ENCODE measurements at regions not wholly inside any gene's neighbourhood (a gene's known extent, or its start where the extent isn't known, plus 50 kb on each side); places are given as distances from the start of the nearest gene placed in this dataset.

DNA sequence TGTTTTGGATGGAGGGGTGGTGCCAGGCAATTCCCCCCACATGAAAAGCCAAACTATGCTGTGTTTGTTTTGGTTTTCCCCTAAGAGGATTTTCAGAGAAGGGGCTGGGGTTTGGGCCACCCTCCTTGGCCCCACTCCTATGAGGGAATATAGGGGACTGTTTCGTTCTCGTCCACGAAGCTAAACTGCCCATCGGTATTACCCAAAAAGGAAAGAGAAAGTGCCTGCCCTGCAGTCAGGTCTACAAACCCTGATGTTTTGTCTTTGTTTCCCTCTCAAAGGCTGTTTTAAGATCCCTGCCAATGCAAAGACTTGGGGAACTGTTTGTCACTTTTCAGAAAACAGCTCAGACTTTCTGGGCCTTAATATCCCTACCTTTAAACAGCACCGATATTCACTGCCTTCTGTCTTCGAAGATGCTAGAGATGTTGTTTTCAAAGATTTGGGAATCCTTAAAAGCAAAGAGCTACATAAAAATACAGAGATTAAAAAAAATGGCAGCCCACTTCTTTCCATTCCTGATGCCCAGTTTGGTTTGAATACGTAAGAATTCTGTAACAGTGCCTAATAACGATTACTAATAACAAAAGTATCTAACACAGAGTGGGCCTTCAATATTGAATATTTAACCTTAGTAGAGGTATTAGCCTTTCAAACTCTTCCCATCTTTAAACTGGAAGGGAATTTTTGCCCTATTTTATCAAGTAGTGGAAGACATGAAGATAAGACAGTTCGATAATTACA is 518.4 kb downstream of the MED13L start:
- intact Hi-C loops (cut with DNase I; ENCODE audit: low total_unique reads), result loop anchor here (5.0 kb wide), 1 partner anchor 1092 kb away; no protein-coding TSS in a partner anchor
- DNase-seq (ENCODE audit: low spot score in 2 of 2), result no peak
- 86 to 88% methylated on average over 9 of the region's 9 CpGs for WGBS, 2 donors
- TF ChIP-seq, protein P1, sequence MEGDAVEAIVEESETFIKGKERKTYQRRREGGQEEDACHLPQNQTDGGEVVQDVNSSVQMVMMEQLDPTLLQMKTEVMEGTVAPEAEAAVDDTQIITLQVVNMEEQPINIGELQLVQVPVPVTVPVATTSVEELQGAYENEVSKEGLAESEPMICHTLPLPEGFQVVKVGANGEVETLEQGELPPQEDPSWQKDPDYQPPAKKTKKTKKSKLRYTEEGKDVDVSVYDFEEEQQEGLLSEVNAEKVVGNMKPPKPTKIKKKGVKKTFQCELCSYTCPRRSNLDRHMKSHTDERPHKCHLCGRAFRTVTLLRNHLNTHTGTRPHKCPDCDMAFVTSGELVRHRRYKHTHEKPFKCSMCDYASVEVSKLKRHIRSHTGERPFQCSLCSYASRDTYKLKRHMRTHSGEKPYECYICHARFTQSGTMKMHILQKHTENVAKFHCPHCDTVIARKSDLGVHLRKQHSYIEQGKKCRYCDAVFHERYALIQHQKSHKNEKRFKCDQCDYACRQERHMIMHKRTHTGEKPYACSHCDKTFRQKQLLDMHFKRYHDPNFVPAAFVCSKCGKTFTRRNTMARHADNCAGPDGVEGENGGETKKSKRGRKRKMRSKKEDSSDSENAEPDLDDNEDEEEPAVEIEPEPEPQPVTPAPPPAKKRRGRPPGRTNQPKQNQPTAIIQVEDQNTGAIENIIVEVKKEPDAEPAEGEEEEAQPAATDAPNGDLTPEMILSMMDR (IDR thresholded peaks at IDR 0.05), result no peak
- TF ChIP-seq POLR2A (IDR thresholded peaks at IDR 0.05), result no peak
- H3K4me3 ChIP-seq (ENCODE audit: low read depth, poor library complexity, severe bottlenecking), result no peak overlapping the region

DNA sequence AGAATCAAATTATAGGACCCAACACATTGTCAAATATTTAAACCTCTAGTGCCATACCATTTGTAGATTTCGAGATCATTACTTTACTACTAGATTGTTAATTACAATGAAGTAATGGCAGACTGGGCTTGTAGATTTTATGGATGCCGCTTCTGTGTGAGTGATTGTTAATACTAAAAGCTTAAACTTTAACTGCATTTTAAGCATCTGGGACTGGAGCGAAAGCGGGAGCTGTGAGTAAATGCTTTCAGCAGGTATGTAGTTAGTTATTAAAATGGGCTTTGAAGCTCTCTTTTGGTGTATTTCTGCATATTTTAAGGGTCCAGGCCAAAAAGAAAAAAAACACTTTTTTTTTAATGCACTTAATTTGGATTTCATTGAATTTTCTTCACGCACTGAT is 519.3 kb downstream of the MED13L start:
- no peak for TF ChIP-seq POLR2A (IDR thresholded peaks at IDR 0.05)
- TF ChIP-seq, protein P1 (IDR thresholded peaks at IDR 0.05), result no peak
- intact Hi-C loops (cut with DNase I; ENCODE audit: low total_unique reads), result loop anchor here (5.0 kb wide), 1 partner anchor 1091 kb away; no protein-coding TSS in a partner anchor
- 81 to 91% methylated on average over 5 of the region's 5 CpGs for WGBS, 2 donors
- no peak for DNase-seq (ENCODE audit: low spot score in 2 of 2)
- H3K4me3 ChIP-seq (ENCODE audit: low read depth, poor library complexity, severe bottlenecking), result no peak overlapping the region

DNA sequence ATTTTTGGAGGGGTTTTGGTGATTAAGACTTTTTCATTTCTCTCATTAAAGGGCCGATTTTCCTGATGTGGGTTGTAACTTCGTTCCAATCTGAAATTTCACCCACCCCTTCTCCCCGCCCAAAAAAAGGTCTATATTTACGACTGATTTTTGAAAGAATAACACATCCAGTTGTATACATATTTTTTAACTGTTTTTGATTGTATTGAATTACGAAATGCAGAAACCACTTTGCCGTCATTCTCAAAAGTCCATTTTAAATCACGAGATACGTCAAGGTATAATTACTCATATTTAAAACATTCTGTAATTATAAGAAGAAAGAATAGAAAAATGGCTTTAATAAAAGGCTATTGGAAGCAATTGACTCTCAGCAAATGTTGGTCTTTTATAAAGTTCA is 520.7 kb downstream of the MED13L start:
- no peak for TF ChIP-seq POLR2A (IDR thresholded peaks at IDR 0.05)
- TF ChIP-seq, protein P1 (IDR thresholded peaks at IDR 0.05), result no peak
- 78 to 81% methylated on average over 8 of the region's 8 CpGs for WGBS, 2 donors
- intact Hi-C loops (cut with DNase I; ENCODE audit: low total_unique reads), result loop anchor here (5.0 kb wide), 1 partner anchor 1090 kb away; no protein-coding TSS in a partner anchor
- DNase-seq (ENCODE audit: low spot score in 2 of 2), result no peak
- no peak overlapping the region for H3K4me3 ChIP-seq (ENCODE audit: low read depth, poor library complexity, severe bottlenecking)

GRCh38 chr12:115756271-115756670 is 521.2 kb downstream of the MED13L start:
- intact Hi-C loops (cut with DNase I; ENCODE audit: low total_unique reads), result loop anchor here (5.0 kb wide), 1 partner anchor 1089 kb away; no protein-coding TSS in a partner anchor
- no peak for DNase-seq (ENCODE audit: low spot score in 2 of 2)
- H3K4me3 ChIP-seq (ENCODE audit: low read depth, poor library complexity, severe bottlenecking), result no peak overlapping the region
- 42% methylated on average over 4 of the region's 4 CpGs for WGBS, 2 donors
- no peak for TF ChIP-seq POLR2A (IDR thresholded peaks at IDR 0.05)
- TF ChIP-seq, protein P1 (IDR thresholded peaks at IDR 0.05), result no peak

DNA sequence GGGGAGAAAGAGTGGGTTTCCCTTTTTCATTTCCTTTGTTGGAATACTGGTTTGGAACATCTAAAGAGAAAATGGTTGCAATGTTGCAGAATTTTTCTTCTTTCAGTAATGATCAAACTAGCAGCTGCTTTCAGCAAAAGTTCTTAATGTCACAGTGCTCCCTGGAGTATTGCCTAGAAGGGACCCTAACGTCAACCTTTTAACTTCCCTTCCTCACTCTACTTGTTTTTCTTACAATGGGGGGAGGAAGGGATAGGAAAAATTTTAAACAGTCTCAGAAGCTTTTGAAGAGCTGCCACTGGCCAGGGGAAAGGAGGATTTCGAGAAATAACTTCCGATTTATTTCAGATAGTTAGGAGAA is 521.8 kb downstream of the MED13L start:
- WGBS, 2 donors, result 49 to 51% methylated on average over 3 of the region's 3 CpGs
- DNase-seq (ENCODE audit: low spot score in 2 of 2), result no peak
- TF ChIP-seq POLR2A (IDR thresholded peaks at IDR 0.05), result no peak
- TF ChIP-seq, protein P1 (IDR thresholded peaks at IDR 0.05), result no peak
- intact Hi-C loops (cut with DNase I; ENCODE audit: low total_unique reads), result loop anchor here (5.0 kb wide), 1 partner anchor 1088 kb away; no protein-coding TSS in a partner anchor
- H3K4me3 ChIP-seq (ENCODE audit: low read depth, poor library complexity, severe bottlenecking), result no peak overlapping the region

All from lower leg skin (tissue), 4 donors.